Activated gamma-delta T cell treated with anti-CD3 and anti-CD28 coated beads, Interleukin-2, amount 50 U/mL, for 16 hours (primary cell): ENCODE measurements at regions not wholly inside any gene's neighbourhood (a gene's known extent, or its start where the extent isn't known, plus 50 kb on each side); places are given as distances from the start of the nearest gene placed in this dataset.

Source experiments
- DNase-seq: peaks from one replicate; pipeline ENCODE4 v3.0.0-alpha.2; 2020; ENCODE audit warnings: low read depth

DNA sequence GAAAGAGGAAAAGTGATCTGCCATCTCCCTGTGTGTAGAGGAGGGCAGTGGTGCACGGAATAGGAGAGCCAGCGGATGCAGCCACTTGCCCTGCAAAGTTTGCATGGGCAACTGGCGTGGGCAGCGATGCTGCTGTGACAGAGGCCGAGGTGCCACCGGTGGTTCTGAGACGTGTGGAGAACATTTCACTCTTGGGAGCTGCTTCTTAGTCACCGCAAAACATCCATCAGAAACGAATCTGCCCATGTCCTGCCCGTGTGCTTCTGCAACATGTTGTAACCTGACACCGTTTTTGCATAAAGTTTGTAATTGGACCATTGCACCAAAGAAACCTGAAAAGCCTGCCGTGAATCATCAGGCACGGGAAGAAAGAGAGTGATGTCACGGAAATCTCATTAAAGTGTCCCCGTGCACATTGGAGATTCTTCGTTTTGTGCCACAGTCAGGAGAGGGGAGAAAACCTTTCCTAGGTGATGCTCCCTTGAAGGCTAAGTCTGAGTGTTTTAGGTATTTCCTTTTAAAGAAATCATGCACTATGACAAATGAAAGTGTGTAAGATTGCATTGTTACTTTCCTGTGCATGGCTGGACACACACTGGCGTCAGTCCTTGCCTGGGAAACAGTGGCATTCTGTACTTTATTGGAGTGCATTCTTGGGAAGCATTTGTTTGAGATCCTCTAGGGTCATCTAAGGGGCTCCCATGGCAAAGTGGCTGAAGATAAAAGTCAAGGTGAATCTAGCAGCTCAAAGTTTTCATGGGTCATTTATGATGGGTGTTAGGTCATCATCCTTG is 302.6 kb downstream of the KLF6 start:
- no peak for DNase-seq

GRCh38 chr10:3481496-3481895 is 303.5 kb downstream of the KLF6 start:
- no peak for DNase-seq

DNA sequence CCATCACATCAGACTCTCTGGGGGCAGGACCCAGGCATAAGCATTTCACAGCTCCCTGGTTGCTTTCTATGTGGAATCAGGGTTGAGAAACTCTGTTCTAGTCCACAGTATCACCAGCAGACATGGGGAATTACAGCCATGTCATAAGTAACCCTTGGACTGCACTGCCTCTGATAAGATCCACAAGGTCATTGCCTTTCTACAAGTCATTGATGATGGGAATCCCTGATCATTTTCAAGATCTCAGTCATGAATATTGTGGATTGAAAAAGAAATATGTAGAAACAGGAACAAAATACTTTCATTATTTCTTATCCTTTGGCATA is 304.1 kb downstream of the KLF6 start:
- no peak for DNase-seq

DNA sequence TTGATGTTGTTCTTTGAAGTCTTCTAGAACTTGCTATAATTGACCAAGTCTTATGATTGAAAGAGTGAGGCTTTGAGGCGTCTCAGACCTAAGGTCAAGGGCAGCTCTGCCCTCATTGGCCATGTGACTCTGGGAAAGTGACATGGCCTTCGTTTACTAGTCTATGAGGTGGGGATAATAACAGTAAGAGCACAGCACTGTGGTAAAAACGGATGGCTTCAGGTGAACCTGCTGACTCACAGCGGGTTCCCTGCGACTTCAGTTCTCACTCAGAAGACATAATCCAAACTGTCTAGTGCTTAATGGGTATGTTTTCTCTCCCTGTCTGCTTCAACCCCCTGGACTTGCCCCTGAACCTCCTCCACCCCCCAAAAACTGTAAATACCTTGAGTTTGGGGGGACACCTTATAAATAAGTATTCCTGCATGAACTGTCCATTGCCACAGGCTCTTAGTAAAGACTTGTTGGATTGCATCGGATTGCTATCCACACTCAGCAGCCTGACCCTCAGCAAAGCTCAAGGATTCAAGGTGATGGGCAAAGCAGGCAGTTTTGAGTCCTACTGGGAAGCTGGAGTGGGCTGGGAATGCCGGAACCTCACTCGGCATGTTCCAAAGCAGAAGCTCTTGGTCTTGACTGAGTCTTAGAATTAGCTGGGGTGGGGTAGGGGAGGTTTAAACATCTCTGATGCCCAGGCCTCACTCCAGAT is 304.6 kb downstream of the KLF6 start:
- DNase-seq = no peak

DNA sequence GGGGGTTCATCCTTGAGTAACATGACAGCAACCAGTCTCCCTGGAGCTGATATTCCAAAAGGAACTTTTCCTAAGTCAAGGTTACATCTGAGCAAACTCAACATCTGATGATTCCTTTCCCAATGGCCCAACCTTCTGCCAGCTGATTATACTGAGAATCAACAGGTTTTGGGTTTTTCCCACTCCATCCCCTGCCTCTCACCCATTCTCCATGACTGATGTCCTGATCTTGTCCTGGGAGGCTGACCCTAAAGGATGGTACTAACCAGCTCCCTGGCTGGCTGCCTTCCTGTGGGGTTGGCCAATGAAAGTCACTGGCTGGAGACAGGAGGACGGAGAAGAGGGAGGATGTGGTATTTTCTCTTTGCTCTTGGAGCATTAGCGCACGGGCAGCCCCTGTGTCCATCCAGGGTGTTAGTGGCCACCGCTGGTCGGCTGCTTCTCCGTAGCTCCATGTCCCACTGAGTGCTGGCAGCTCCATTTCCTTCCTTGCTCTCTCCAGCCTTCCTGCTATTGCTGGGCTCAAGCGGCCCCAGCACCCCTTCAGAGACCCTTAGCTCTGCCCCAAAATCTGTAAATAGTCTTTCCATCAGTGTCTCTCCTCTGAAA is 306.2 kb upstream of the PITRM1 start:
- no peak for DNase-seq

- no peak for DNase-seq
These were observed 305.6 kb upstream of the PITRM1 start for GRCh38 chr10:3478153-3478552.

GRCh38 chr10:3477683-3478082 is 305.1 kb upstream of the PITRM1 start:
- no peak for DNase-seq

- no peak for DNase-seq
These were observed 304.3 kb upstream of the PITRM1 start for GRCh38 chr10:3476640-3477448.

- DNase-seq = no peak
These were observed 303.6 kb upstream of the PITRM1 start for GRCh38 chr10:3476186-3476585.

DNA sequence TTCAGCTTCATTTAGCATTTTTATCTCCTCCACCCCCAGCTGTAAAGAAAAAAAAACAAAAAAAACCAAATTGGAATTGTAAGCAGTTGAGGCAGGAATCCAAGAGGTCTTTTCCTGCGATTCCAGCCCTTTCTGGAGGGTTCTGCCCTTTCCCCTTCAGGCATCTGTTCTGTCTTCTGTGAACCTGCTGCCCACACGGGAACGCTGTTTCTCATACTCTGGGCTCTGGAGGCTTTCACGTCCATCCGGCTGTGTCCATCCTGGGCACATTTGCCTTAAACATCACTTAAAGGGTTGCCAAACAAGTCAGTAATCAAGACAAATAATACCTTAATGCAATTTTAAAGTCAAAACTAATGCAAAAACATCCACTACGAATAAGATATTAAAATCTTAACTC is 302.8 kb upstream of the PITRM1 start:
- no peak for DNase-seq

GRCh38 chr10:3474266-3474665 is 301.7 kb upstream of the PITRM1 start:
- no peak for DNase-seq

DNA sequence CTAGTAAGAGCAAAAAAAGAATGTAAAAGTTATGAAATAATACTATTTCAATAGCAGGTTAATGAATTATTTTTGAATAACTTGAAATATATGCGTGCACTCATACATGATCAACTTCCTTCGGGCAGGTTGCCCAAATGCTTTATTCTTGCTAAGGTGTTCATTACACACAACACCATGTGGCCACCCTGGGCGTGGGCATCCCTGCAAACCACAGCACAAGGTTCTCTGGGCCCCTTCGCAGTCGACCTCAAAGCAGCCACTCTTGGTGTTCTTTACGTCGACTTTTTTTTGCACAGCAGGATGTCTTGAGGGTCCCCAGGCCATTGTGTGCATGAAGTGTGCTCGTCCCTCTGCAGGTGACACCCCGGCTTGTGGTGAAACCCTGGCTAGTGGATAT is 300.7 kb upstream of the PITRM1 start:
- DNase-seq = peak; percentile 22

DNA sequence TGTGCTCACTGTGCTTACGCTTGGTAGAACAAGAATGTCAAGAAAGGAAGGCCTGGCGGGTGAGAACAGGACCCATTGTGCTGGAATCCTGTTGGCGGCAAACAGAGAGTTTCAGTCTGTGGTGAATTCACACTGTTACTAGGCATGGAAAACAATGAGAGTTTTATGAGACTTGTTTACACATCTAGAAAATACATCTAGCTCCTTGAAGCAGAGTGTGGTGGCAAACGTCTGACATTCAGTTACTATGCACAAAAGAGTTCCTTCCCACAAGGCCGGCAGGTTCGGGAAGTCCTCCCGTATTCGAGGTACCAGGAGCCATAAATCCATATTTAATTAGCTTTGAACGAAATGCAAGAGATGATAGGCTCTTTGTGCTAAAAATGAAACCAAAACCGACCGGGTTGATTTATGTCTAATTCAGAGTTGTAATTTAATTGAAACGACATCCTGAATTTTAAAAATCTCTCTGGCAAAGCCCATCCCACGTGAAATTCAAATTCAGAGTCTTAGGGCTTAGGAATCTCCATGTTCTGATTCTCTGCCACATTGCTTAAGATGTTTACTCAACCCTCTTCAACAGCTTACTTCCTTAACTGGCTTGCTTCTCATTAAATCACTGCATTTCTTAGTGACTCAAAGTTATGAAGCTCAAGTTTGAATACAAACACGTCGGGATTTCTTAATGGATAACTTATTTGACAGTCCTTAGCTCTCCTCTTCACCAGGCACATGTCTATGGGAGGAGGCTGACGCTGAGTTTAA is 299.9 kb upstream of the PITRM1 start:
- no peak for DNase-seq

- no peak for DNase-seq
These were observed 299.3 kb upstream of the PITRM1 start for GRCh38 chr10:3471927-3472286.

- DNase-seq = no peak
These were observed 298.9 kb upstream of the PITRM1 start for GRCh38 chr10:3471472-3471871.

GRCh38 chr10:3470191-3470590 is 297.6 kb upstream of the PITRM1 start:
- no peak for DNase-seq

DNA sequence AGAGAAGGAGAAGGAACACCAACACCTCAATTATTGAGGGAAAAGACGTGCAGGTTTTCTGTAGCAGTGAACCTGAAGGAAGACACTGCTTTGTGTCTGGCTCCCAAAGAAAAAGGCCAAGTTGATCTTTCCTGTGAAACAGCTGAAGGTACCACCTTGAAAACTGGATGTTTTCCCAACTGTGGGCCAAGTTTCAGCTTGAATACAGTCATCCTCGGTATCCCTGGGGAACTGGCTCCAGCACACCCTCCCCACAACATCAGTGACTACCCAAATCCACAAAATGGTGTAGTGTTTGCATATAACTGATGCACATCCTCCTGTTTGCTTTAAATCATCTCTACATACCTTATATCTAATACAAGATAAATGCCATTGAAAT is 297.0 kb upstream of the PITRM1 start:
- no peak for DNase-seq

DNA sequence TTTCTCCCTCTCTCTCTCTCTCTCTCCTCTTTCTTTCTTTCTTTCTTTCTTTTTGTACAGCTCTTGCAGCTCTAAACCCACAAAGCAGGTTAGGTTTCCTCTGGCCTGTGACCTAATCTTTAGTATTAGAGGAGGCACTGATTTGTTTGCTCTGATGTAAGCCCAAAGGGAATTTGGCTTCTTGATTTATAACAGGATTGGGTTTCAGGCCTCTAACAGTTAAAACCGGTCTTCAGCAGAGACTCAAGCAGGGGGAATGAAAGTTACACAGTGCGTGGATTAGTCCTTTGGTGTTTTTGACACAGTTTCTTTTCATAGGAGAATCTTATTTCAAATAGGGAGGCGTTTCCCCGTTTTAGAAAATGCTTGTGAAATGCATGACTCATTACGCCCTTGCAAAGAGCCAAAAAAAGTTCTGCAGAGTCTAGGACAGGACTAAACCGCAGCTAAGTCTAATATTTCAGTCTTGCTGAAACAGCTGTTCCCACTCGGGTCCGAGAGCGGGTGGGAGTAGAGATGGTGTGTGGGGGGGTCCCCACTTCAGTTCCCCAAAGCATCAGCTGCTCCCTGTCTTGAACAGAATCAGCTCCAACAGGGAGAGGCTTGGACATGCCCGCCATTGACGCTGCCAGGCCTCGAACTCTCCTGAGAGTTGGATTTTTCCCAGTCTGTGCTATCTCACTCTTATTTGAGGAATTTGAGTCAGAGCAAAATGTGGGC is 296.5 kb upstream of the PITRM1 start:
- no peak for DNase-seq

- DNase-seq = no peak
These were observed 294.7 kb upstream of the PITRM1 start for GRCh38 chr10:3467052-3467951.

- DNase-seq = no peak
These were observed 292.9 kb upstream of the PITRM1 start for GRCh38 chr10:3465406-3465891.
